HG03066 (cell line): ENCODE measurements at regions not wholly inside any gene's neighbourhood (a gene's known extent, or its start where the extent isn't known, plus 50 kb on each side); places are given as distances from the start of the nearest gene placed in this dataset.

Experiments
- ATAC-seq: cut with Tn5 transposase; IDR thresholded peaks from one replicate; pipeline ENCODE4 v1.9.1; 2021; ENCODE audit warnings: low read depth; ENCODE audit not compliant: unreplicated experiment

DNA sequence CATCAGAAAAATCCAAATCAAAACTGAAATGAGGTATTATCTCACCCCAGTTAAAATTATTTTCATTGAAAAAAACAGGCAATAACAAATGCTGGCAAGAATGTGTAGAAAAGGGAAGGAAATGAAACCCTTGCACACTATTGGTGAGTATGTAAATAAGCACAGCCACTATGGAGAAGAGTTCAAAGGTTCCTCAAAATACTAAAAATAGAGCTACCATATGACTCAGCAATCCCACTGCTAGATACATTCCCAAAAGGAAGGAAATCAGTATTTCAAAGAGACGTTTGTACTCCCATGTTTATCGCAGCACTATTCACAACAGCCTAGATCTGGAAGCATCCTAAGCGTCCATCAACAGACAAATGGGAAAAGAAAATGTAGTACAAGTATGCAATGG lies 932.4 kb downstream of the PCDH18 start:
- ATAC-seq = no peak

DNA sequence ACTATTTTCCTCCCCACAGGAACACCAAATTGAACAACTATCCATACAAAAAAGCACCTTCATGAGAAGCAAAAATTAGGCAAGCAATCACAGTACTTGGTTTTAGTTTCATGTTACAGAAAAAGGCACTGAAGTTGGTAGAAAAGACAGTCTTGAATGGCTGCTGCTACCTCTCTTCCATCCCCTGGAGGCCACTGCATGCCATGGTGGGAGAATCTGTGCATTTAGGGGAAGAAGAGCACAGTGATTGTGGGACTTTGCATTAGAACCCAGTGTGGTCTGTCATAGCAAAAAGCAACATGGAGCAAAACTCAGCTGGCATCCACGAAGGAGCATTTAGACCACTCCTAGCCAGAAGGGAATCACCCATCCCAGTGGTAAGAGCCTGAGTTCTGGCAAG lies 941.9 kb downstream of the PCDH18 start:
- ATAC-seq = no peak

- ATAC-seq = no peak
Measured at GRCh38 chr4:136583567-136583966, 948.7 kb downstream of the PCDH18 start.

DNA sequence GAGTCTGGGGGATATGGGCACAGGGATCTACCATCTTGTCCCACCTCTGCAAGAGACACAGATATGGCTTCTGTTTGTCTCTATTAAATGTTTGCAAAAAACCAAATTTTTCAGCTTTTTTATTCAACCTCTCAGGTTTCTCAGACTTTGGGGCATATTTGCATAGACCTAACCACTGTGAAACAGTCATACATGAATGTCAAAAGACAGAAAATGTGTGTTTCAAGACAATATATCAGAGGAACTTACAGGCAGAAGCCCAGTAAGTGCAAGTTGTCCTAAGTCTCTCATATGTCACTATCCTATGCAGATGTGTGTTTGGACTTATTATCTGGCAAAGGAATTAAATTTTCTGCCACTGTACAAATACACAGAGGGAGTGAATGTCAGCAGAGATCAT lies 951.2 kb downstream of the PCDH18 start:
- ATAC-seq = no peak

- no peak for ATAC-seq
Measured at GRCh38 chr4:136575146-136575545, 957.1 kb downstream of the PCDH18 start.

GRCh38 chr4:136573460-136573859 lies 958.8 kb downstream of the PCDH18 start:
- ATAC-seq = no peak

DNA sequence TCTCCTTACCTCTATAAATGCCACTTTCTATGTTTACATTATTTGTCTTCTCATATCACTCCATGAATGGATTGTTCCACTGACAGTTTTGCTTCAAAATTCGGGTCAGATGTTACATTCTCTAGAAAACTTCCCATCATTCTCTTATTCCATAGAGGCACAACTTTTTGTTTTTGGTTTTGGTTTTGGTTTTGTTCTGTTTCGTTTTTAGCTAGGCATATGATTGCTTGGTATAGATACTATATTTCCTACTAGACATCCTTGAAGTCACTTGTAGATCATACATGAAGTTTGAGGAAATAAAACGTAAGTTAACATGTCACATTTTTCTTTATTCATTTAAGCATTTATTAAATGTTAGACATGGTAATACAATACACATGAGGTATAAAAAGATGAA lies 961.0 kb downstream of the PCDH18 start:
- no peak for ATAC-seq

DNA sequence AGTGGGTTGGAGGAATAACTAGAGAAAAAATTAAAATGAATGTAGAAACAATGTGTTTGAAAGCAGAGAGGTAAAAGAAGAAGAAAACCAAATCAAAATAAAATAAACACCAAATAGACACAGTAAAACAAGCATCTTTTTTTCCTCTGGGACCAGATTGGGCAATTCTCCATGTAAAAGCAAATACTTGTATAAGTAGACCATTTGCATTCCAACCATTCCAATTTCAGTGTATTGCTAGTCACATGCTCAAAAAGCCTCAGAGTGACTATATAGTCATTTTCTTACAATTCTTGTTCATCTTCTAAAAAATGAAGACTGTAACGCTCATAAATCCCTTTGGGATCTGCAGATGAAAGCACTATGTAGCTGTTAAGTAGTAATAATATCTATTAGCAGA lies 969.5 kb downstream of the PCDH18 start:
- no peak for ATAC-seq

GRCh38 chr4:136558940-136559494 lies 973.3 kb downstream of the PCDH18 start:
- ATAC-seq = no peak

- ATAC-seq = no peak
Measured at GRCh38 chr4:136557396-136557795, 974.9 kb downstream of the PCDH18 start.

- no peak for ATAC-seq
Measured at GRCh38 chr4:136554033-136554432, 978.3 kb downstream of the PCDH18 start.

DNA sequence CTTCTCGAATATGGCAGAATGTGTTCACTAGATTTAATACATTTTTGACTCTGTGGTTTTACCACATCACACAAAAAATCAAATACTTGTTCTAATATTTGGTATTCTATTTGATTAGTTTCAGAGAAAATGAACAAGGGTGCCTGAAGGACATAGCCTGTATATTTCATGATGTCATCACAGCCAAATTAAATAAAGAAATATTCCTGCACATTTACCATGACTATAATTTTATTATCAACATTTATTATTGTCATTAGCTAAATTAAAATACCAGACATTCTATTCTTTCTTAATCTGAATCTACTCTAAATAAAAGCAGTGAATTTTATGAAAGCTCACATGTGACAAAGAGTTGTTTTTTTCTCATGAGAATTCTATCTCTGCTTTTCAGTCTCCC lies 980.5 kb downstream of the PCDH18 start:
- no peak for ATAC-seq

- no peak for ATAC-seq
Measured at GRCh38 chr4:136540747-136541146, 991.5 kb downstream of the PCDH18 start.

DNA sequence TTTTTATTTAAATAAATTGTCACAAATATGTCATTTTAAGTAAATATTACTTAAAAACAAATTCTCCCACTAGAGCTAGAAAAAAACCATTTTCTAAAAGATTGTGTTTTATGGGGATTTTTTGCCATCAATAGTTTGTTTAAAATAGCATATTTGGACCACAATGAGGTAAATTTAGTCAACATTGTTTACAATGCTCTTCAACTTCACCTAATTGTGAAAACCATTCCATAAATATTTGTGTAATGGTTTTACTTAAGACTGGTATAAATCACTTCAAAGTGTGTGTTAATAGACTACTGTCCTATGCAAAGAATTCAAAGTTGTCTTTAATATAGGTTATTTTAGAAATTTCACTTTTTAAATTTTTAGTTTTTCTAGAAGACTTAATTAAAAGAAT lies 1004.2 kb downstream of the PCDH18 start:
- ATAC-seq = no peak

- ATAC-seq = no peak
Measured at GRCh38 chr4:136526517-136526916, 1005.8 kb downstream of the PCDH18 start.

GRCh38 chr4:136524039-136524438 lies 1008.3 kb downstream of the PCDH18 start:
- no peak for ATAC-seq

DNA sequence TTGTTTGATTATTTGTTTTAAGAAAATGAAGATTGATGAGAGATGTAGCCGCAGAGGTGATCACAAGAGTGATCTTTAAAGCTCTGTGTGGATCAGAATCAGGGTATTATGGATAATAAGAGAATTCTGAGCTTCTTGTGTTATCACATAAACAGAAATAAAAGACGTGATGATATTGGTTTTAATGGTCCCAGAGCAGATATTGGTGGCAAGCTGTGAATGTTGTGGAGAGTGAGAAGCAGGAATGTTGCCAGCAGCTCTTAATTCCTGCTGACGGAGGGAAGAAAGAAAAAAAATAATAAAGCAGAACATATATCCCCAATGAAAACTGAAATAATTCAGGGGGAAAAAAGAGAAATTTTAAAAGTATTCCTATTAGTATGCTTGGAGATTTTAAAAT lies 1015.9 kb downstream of the PCDH18 start:
- no peak for ATAC-seq

DNA sequence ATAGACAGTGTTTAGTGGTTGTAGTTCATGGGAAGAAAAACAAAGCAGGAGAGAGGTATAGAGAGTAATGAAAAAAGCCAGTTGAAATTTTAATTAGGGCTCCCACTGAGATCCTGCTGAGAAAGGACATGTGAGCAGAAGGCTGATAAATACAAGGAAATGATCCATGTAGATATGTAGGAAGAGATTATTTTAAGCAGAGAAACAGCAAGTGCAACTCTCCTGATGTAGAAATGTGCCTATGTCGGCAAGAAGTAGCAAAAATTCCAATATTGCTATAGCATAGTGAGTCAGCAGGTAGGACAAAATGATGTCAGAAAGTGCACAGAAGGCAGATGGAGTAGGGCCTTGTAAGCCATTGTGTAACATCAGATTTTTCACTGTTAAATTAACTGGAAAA lies 1027.3 kb downstream of the PCDH18 start:
- no peak for ATAC-seq

DNA sequence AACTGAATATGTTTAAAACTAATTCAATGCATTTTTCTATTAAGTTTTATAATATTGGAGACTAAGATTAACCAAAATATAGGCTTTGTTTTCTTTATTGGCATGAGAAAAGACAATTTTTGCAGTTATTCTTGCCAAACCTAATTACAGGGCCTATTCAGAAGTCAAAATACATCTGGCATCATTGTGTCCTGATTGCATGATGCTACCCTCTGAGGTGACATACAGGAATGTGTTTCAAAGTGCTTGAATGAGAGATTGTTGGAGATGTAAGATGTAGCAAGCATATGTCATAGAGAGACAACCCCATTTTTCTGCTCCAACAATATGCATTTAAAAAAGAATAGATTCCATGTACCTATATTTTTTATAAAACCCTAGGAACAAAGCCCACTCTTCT lies 1036.4 kb downstream of the PCDH18 start:
- ATAC-seq = no peak

DNA sequence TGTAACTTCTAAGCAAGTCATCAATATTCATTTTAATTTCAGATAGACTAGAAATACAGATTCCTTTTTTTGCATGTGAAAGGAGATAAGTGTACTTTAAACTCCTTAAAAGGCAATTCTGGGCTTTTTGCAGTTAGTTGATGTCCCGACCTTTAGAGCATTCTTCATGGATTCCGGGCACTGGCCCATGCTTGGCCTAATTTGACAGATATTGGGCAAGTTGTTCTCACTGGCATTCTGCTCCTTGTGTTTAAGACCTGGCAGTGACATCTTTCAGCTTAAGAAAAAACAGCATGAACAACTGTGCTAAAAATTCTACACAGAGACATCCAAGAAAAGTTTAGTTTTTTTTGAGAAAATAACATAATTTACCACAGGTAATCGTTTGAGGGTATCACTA lies 1037.2 kb downstream of the PCDH18 start:
- no peak for ATAC-seq

- no peak for ATAC-seq
Measured at GRCh38 chr4:136489101-136489500, 1043.2 kb downstream of the PCDH18 start.

DNA sequence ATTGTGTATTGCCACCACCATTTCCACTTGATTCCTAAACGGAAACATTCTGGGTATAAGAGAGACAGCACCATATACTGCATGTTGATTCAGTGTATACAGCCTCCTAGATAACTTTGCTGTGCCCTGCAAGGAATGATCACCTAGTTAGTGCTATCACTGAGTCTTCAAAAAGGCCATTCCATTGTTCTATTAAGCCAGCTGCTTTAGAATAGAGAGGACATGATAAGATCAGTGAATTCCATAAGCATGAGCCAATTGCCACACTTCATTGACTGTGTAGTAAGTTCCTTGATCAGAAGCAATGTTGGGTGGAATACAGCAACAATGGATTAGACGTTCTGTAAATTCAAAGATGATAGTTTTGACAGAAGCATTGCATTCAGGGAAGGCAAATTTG lies 1047.3 kb downstream of the PCDH18 start:
- no peak for ATAC-seq

- ATAC-seq = no peak
Measured at GRCh38 chr4:136476753-136477152, 1055.5 kb downstream of the PCDH18 start.
